ENCODE measurements at regions not wholly inside any gene's neighbourhood (a gene's known extent, or its start where the extent isn't known, plus 50 kb on each side); places are given as distances from the start of the nearest gene placed in this dataset.

DNA sequence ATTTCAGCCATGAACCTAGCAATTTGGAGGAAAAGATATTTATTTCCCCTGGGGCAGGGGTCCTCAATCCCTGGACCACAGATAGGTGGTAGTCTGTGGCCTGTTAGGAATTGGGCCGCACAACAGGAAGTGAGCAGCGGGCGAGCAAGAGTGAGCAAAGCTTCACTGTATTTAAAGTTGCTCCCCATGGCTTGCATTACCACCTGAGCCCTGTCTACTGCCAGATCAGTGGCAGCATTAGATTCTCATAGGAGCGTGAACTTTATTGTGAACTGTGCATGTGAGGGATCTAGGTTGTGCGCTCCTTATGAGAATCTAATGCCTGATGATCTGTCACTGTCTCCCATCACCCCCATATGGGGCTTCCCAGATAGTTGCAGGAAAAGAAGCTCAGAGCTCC lies 127.6 kb downstream of the ICOS start:
- TF ChIP-seq POLR2A (IDR thresholded peaks at IDR 0.05) = no peak
- TF ChIP-seq CTCF (IDR thresholded peaks at IDR 0.05) = no peak

DNA sequence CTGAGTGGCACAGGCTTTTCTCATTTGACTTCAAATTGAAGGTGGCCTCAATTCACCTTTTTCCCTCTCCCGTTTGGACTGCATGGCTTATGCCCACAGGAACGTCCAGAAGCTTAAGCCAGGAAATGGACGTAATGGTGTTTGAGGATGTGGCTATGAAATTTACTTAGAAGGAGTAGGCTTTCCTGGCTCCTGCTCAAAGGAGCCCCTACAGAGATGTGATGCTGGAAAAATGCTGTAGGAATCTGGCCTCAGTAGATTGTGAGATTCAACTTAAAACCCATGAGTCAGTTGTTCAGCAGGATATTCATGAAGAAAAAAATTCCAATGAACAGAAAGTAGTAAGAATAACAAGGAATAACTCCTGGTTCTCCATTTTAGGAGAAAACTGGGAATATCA lies 129.0 kb downstream of the ICOS start:
- peaks cover 10% of the 10 kb centered on the region for H3K27me3 ChIP-seq
- no peaks in the 10 kb centered on the region for H3K36me3 ChIP-seq (replicated peaks in 1 of 2)
- TF ChIP-seq CTCF (IDR thresholded peaks at IDR 0.05) (no peak), POLR2A (IDR thresholded peaks at IDR 0.05) (no peak)
- H3K9me3 ChIP-seq (replicated peaks in 1 of 3) = no peaks in the 10 kb centered on the region
- H3K27ac ChIP-seq = no peak overlapping the region
- no peak for DNase-seq
- no peak overlapping the region for H3K4me3 ChIP-seq
- intact Hi-C loops (cut with DNase I) = no loop called here
- no peaks in the 10 kb centered on the region for H3K4me1 ChIP-seq (replicated peaks in 1 of 2)
- WGBS, 4 donors = 64 to 81% (median 72%) methylated on average over 3 of the region's 3 CpGs

More for the DNA sequence above, 127.6 kb downstream of the ICOS start:
- no peaks in the 10 kb centered on the region for H3K4me1 ChIP-seq (replicated peaks in 1 of 2)
- DNase-seq = no peak
- no peak overlapping the region for H3K27ac ChIP-seq
- no peak overlapping the region for H3K4me3 ChIP-seq
- no peaks in the 10 kb centered on the region for H3K36me3 ChIP-seq (replicated peaks in 1 of 2)
- 93 to 96% (median 95%) methylated on average over 5 of the region's 5 CpGs for whole genome bisulfite sequencing, 4 donors
- peaks cover 10% of the 10 kb centered on the region for H3K27me3 ChIP-seq
- intact Hi-C loops (cut with DNase I) = no loop called here
- no peaks in the 10 kb centered on the region for H3K9me3 ChIP-seq (replicated peaks in 1 of 3)

DNA sequence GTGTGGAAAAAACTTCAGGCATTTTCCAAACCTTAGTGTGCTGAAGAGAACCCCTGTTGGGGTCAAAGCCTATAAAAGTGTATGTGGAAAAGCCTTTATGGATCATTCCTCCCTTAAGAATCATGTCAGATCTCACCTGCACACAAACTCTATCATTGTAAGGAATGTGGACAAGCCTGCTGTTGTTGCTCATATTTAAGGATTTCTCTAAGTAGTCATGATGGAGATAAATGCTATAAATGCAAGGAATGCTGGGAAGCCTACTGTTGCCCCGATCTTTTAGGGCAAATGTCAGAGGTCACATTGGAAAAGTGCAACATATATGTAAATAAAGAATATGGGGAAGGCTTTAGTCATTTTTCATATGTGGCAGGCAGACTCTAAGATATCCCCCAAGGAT lies 129.5 kb downstream of the ICOS start:
- WGBS, 4 donors = 46 to 74% (median 63%) methylated on average over 1 of the region's 1 CpG

GRCh38 chr2:204069804-204070203 lies 133.2 kb downstream of the ICOS start:
- peaks cover 5% of the 10 kb centered on the region for H3K27me3 ChIP-seq
- WGBS, 4 donors = 37 to 44% (median 39%) methylated on average over 7 of the region's 7 CpGs
- H3K27ac ChIP-seq = no peak overlapping the region
- TF ChIP-seq POLR2A (IDR thresholded peaks at IDR 0.05) = no peak
- no peak for TF ChIP-seq CTCF (IDR thresholded peaks at IDR 0.05)
- no peaks in the 10 kb centered on the region for H3K36me3 ChIP-seq (replicated peaks in 1 of 2)
- no peaks in the 10 kb centered on the region for H3K9me3 ChIP-seq (replicated peaks in 1 of 3)
- intact Hi-C loops (cut with DNase I) = no loop called here
- H3K4me3 ChIP-seq = no peak overlapping the region
- no peaks in the 10 kb centered on the region for H3K4me1 ChIP-seq (replicated peaks in 1 of 2)
- no peak for DNase-seq

More for the DNA sequence above, 129.5 kb downstream of the ICOS start:
- no peak for DNase-seq
- peaks cover 10% of the 10 kb centered on the region for H3K27me3 ChIP-seq
- TF ChIP-seq POLR2A (IDR thresholded peaks at IDR 0.05) (no peak), CTCF (IDR thresholded peaks at IDR 0.05) (no peak)
- no peak overlapping the region for H3K4me3 ChIP-seq
- no peak overlapping the region for H3K27ac ChIP-seq
- intact Hi-C loops (cut with DNase I) = no loop called here
- H3K9me3 ChIP-seq (replicated peaks in 1 of 3) = no peaks in the 10 kb centered on the region
- H3K36me3 ChIP-seq (replicated peaks in 1 of 2) = no peaks in the 10 kb centered on the region
- no peaks in the 10 kb centered on the region for H3K4me1 ChIP-seq (replicated peaks in 1 of 2)
